H9 (cell line): ENCODE measurements at regions not wholly inside any gene's neighbourhood (a gene's known extent, or its start where the extent isn't known, plus 50 kb on each side); places are given as distances from the start of the nearest gene placed in this dataset.

ENCODE experiments used
- DNase-seq: peaks from one replicate; pipeline ENCODE4 v3.0.0-alpha.2; 2017
- H2AFZ ChIP-seq: one replicate; pipeline ENCODE4 v1.6.1; 2013; ENCODE audit warnings: mild to moderate bottlenecking, low read length, control low read depth, moderate library complexity
- H2AK5ac ChIP-seq: 2 replicates; pipeline ENCODE4 v1.6.1; 2013; ENCODE audit warnings: low read length, control low read depth, mixed read lengths; ENCODE audit not compliant: insufficient read length
- H2BK120ac ChIP-seq: one replicate; pipeline ENCODE4 v1.6.1; 2013; ENCODE audit warnings: low read depth, mild to moderate bottlenecking, low read length, control low read depth, inconsistent platforms; ENCODE audit not compliant: poor library complexity, severe bottlenecking
- H2BK12ac ChIP-seq: 2 replicates; pipeline ENCODE4 v1.6.1; 2013; ENCODE audit warnings: low read length, control low read depth, mixed read lengths, low read depth; ENCODE audit not compliant: insufficient read length
- H2BK15ac ChIP-seq: 2 replicates; pipeline ENCODE4 v1.6.1; 2013; ENCODE audit warnings: low read depth, low read length, control low read depth
- H2BK20ac ChIP-seq: one replicate; pipeline ENCODE4 v1.6.1; 2013; ENCODE audit warnings: low read depth, mild to moderate bottlenecking, low read length, control low read depth, inconsistent platforms; ENCODE audit not compliant: poor library complexity, severe bottlenecking
- H2BK5ac ChIP-seq: 2 replicates; pipeline ENCODE4 v1.6.1; 2013; ENCODE audit warnings: low read length, control low read depth, mixed read lengths; ENCODE audit not compliant: insufficient read length
- H3K14ac ChIP-seq: 2 replicates; pipeline ENCODE4 v1.6.1; 2013; ENCODE audit warnings: low read length, control low read depth; ENCODE audit not compliant: insufficient read depth
- H3K18ac ChIP-seq: 2 replicates; pipeline ENCODE4 v1.6.1; 2013; ENCODE audit warnings: low read depth, mild to moderate bottlenecking, mixed read lengths, low read length, control low read depth; ENCODE audit not compliant: insufficient read length
- H3K23ac ChIP-seq: 2 replicates; pipeline ENCODE4 v1.6.1; 2013; ENCODE audit warnings: low read length, control low read depth, mixed read lengths, low read depth; ENCODE audit not compliant: insufficient read length
- H3K23me2 ChIP-seq: 2 replicates; pipeline ENCODE4 v1.6.1; 2013; ENCODE audit warnings: low read depth, mild to moderate bottlenecking, mixed read lengths, low read length, control low read depth; ENCODE audit not compliant: insufficient read length, poor library complexity, severe bottlenecking
- H3K27ac ChIP-seq: 2 replicates; pipeline ENCODE4 v1.5.1; 2013; ENCODE audit warnings: low read length, control low read depth, mixed read lengths, low read depth; ENCODE audit not compliant: insufficient read length
- H3K27me3 ChIP-seq: 2 replicates; pipeline ENCODE4 v1.6.1; 2013; ENCODE audit warnings: low read length, control low read depth, inconsistent platforms; ENCODE audit not compliant: insufficient read depth
- H3K4ac ChIP-seq: 2 replicates; pipeline ENCODE4 v1.6.1; 2013; ENCODE audit warnings: low read depth, mild to moderate bottlenecking, control low read depth, inconsistent platforms, low read length, moderate library complexity
- H3K4me1 ChIP-seq: 2 replicates; pipeline ENCODE4 v1.6.1; 2013; ENCODE audit warnings: low read length, control low read depth, inconsistent platforms; ENCODE audit not compliant: insufficient read depth
- H3K4me2 ChIP-seq: 2 replicates; pipeline ENCODE4 v1.6.1; 2013; ENCODE audit warnings: low read length, control low read depth, mixed read lengths; ENCODE audit not compliant: insufficient read length, insufficient read depth
- H3K56ac ChIP-seq: 2 replicates; pipeline ENCODE4 v1.6.1; 2013; ENCODE audit warnings: low read depth, mild to moderate bottlenecking, mixed read lengths, low read length, control low read depth; ENCODE audit not compliant: insufficient read length
- H3K79me1 ChIP-seq: 2 replicates; pipeline ENCODE4 v1.6.1; 2013; ENCODE audit warnings: low read depth, mild to moderate bottlenecking, moderate library complexity, low read length, control low read depth, inconsistent platforms; ENCODE audit not compliant: insufficient read depth, poor library complexity, severe bottlenecking
- H3K79me2 ChIP-seq: 2 replicates; pipeline ENCODE4 v1.6.1; 2013; ENCODE audit warnings: low read length, control low read depth, inconsistent platforms; ENCODE audit not compliant: insufficient read depth
- H3K9ac ChIP-seq: 2 replicates; pipeline ENCODE4 v1.6.1; 2013; ENCODE audit warnings: low read length, control low read depth, mixed read lengths; ENCODE audit not compliant: insufficient read length; ENCODE audit errors: extremely low read depth
- H3K9me3 ChIP-seq: one replicate; pipeline ENCODE4 v1.6.1; 2013; ENCODE audit warnings: low read depth, low read length, inconsistent platforms; ENCODE audit not compliant: control insufficient read depth
- H3T11ph ChIP-seq: one replicate; pipeline ENCODE4 v1.6.1; 2013; ENCODE audit warnings: mild to moderate bottlenecking, low read length, control low read depth, inconsistent platforms
- H4K20me1 ChIP-seq: one replicate; pipeline ENCODE4 v1.6.1; 2013; ENCODE audit not compliant: control insufficient read depth, insufficient read length, insufficient read depth
- H4K5ac ChIP-seq: 2 replicates; pipeline ENCODE4 v1.6.1; 2013; ENCODE audit warnings: low read depth, mild to moderate bottlenecking, mixed read lengths, low read length, control low read depth; ENCODE audit not compliant: insufficient read length
- H4K8ac ChIP-seq: replicated peaks from 2 replicates; pipeline ENCODE4 v1.6.1; 2013; ENCODE audit warnings: low read length, control low read depth, mixed read lengths, low read depth; ENCODE audit not compliant: insufficient read length
- H4K91ac ChIP-seq: 2 replicates; pipeline ENCODE4 v1.6.1; 2013; ENCODE audit warnings: low read depth, mild to moderate bottlenecking, moderate library complexity, mixed read lengths, low read length, control low read depth; ENCODE audit not compliant: insufficient read length
- H3K27ac Mint-ChIP-seq, 3 experiments: 2 replicates in 2 of 3; 3 replicates in 1 of 3; pipeline ENCODE4 v1.8.0; 2020 to 2021; ENCODE audit warnings: mixed read lengths in 3 of 3, mild to moderate bottlenecking in 1 of 3, moderate library complexity in 1 of 3
- H3K27me3 Mint-ChIP-seq: 2 replicates; pipeline ENCODE4 v1.8.0; 2021; ENCODE audit warnings: low read depth, mild to moderate bottlenecking, moderate library complexity, mixed read lengths
- H3K36me3 Mint-ChIP-seq, 3 experiments: 2 replicates in 2 of 3; 3 replicates in 1 of 3; pipeline ENCODE4 v1.8.0; 2020 to 2021; ENCODE audit warnings: low read depth in 3 of 3, mixed read lengths in 3 of 3; ENCODE audit not compliant: insufficient read depth in 1 of 3
- H3K4me1 Mint-ChIP-seq, 2 experiments: 2 replicates each; pipeline ENCODE4 v1.8.0; 2020; ENCODE audit warnings: mixed read lengths in 2 of 2
- H3K4me3 Mint-ChIP-seq, 2 experiments: 2 replicates in 1 of 2; 3 replicates in 1 of 2; pipeline ENCODE4 v1.8.0; 2020 to 2021; ENCODE audit warnings: mild to moderate bottlenecking in 2 of 2, mixed read lengths in 2 of 2, moderate library complexity in 1 of 2
- H3K9me3 Mint-ChIP-seq, 2 experiments: 2 replicates in 1 of 2; 3 replicates in 1 of 2; pipeline ENCODE4 v1.8.0; 2020; ENCODE audit warnings: mild to moderate bottlenecking in 2 of 2, mixed read lengths in 2 of 2, moderate library complexity in 1 of 2
- CTCF ChIP-seq: fragments of 200-600 bp; sonication (generic); conservative IDR thresholded peaks from 3 replicates; pipeline ENCODE4 v1.8.0; 2021; ENCODE audit warnings: antibody characterized with exemption, mild to moderate bottlenecking
- WGBS: extraction: QIAGEN DNeasy Blood & Tissue Kit; methylation state at CpG from one replicate; pipeline ENCODE4 v1.1.7; 2013; ENCODE audit warnings: missing lambda C conversion rate, low lambda C conversion rate, mixed read lengths; ENCODE audit not compliant: insufficient read length; ENCODE audit errors: extremely low coverage; 5-methylcytosine and 5-hydroxymethylcytosine counted together

GRCh38 chr4:91997045-91997444 is 306.7 kb upstream of the GRID2 start:
- H4K5ac ChIP-seq: no peak overlapping the region

More at GRCh38 chr4:91997045-91997444, 306.7 kb upstream of the GRID2 start:
- no peak overlapping the region for H3K14ac ChIP-seq
- no peak overlapping the region for H2AK5ac ChIP-seq
- H3K27me3 ChIP-seq: no peaks in the 10 kb centered on the region
- Mint-ChIP-seq H3K36me3 (no peaks in the 10 kb centered on the region; a peak in 1 of 7 replicates), H3K9me3 (no peaks in the 10 kb centered on the region), H3K27me3 (peaks cover under 1% of the 10 kb centered on the region; the same call in 1 of the 2 replicates), H3K4me3 (no peak overlapping the region), H3K4me1 (no peaks in the 10 kb centered on the region), H3K27ac (no peak overlapping the region)
- TF ChIP-seq CTCF: no peak
- no peaks in the 10 kb centered on the region for H3K9me3 ChIP-seq
- no peak overlapping the region for H3K9ac ChIP-seq
- H2BK20ac ChIP-seq: no peak overlapping the region
- H3K18ac ChIP-seq: no peak overlapping the region
- H4K91ac ChIP-seq: no peak overlapping the region
- no peaks in the 10 kb centered on the region for H3K79me2 ChIP-seq
- H3K23ac ChIP-seq: no peak overlapping the region
- no peak overlapping the region for H3K56ac ChIP-seq
- H2BK5ac ChIP-seq: no peak overlapping the region
- H3K27ac ChIP-seq: no peak overlapping the region
- H4K8ac ChIP-seq: no peak overlapping the region
- H3K23me2 ChIP-seq: no peaks in the 10 kb centered on the region
- no peak overlapping the region for H2BK15ac ChIP-seq
- WGBS: no CpG with 5 or more reads among the region's 2 CpGs
- H2BK120ac ChIP-seq: no peak overlapping the region
- H2AFZ ChIP-seq: no peak overlapping the region
- no peak overlapping the region for H3K4ac ChIP-seq
- no peaks in the 10 kb centered on the region for H3K4me1 ChIP-seq
- DNase-seq: no peak
- no peak overlapping the region for H3K4me2 ChIP-seq
- H3T11ph ChIP-seq: no peak overlapping the region
- H4K20me1 ChIP-seq: no peaks in the 10 kb centered on the region
- no peak overlapping the region for H2BK12ac ChIP-seq
- H3K79me1 ChIP-seq: no peaks in the 10 kb centered on the region
